GM18498 (cell line): ENCODE measurements at regions not wholly inside any gene's neighbourhood (a gene's known extent, or its start where the extent isn't known, plus 50 kb on each side); places are given as distances from the start of the nearest gene placed in this dataset.
"Not testable (repeated sequence)": the region's sequence is repeated elsewhere in the genome, so short reads cannot be mapped to it uniquely, and the experiment has no call there.

Experiments
- ATAC-seq: cut with Tn5 transposase; IDR thresholded peaks from one replicate; pipeline ENCODE4 v1.9.1; 2021; ENCODE audit warnings: mild to moderate bottlenecking, moderate library complexity; ENCODE audit not compliant: unreplicated experiment

GRCh38 chr11:97487387-97487786 lies 1097.6 kb downstream of the JRKL start:
- ATAC-seq: no peak

- no peak for ATAC-seq
Observed at GRCh38 chr11:97498891-97499290, 1109.1 kb downstream of the JRKL start.

GRCh38 chr11:97502201-97502600 lies 1112.4 kb downstream of the JRKL start:
- ATAC-seq: no peak

- no peak for ATAC-seq
Observed at GRCh38 chr11:97506076-97506759, 1116.4 kb downstream of the JRKL start.

- no peak for ATAC-seq
Observed at GRCh38 chr11:97514446-97514845, 1124.6 kb downstream of the JRKL start.

- no peak for ATAC-seq
Observed at GRCh38 chr11:97516688-97517087, 1126.9 kb downstream of the JRKL start.

- no peak for ATAC-seq
Observed at GRCh38 chr11:97525273-97525672, 1135.5 kb downstream of the JRKL start.

- no peak for ATAC-seq
Observed at GRCh38 chr11:97537407-97538150, 1147.8 kb downstream of the JRKL start.

GRCh38 chr11:97544431-97544830 lies 1154.6 kb downstream of the JRKL start:
- no peak for ATAC-seq

GRCh38 chr11:97548280-97548679 lies 1158.5 kb downstream of the JRKL start:
- ATAC-seq: no peak

- no peak for ATAC-seq
Observed at GRCh38 chr11:97557399-97557798, 1167.6 kb downstream of the JRKL start.

GRCh38 chr11:97567801-97568200 lies 1178.0 kb downstream of the JRKL start:
- ATAC-seq: no peak

GRCh38 chr11:97570636-97571035 lies 1180.8 kb downstream of the JRKL start:
- ATAC-seq: no peak

GRCh38 chr11:97573771-97574170 lies 1184.0 kb downstream of the JRKL start:
- not testable (repeated sequence) for ATAC-seq

GRCh38 chr11:97574976-97575665 lies 1185.3 kb downstream of the JRKL start:
- ATAC-seq: no peak

GRCh38 chr11:97607291-97608000 lies 1217.6 kb downstream of the JRKL start:
- ATAC-seq: no peak

- no peak for ATAC-seq
Observed at GRCh38 chr11:97610000-97610399, 1220.2 kb downstream of the JRKL start.

- ATAC-seq: no peak
Observed at GRCh38 chr11:97610854-97611253, 1221.0 kb downstream of the JRKL start.

GRCh38 chr11:97611345-97611744 lies 1221.5 kb downstream of the JRKL start:
- no peak for ATAC-seq

GRCh38 chr11:97614606-97615005 lies 1224.8 kb downstream of the JRKL start:
- no peak for ATAC-seq

- no peak for ATAC-seq
Observed at GRCh38 chr11:97615546-97615945, 1225.7 kb downstream of the JRKL start.
